Common myeloid progenitor, CD34-positive (primary cell): ENCODE measurements at regions not wholly inside any gene's neighbourhood (a gene's known extent, or its start where the extent isn't known, plus 50 kb on each side); places are given as distances from the start of the nearest gene placed in this dataset.
"Not testable (repeated sequence)": the region's sequence is repeated elsewhere in the genome, so short reads cannot be mapped to it uniquely, and the experiment has no call there.

ENCODE experiments used
- CTCF ChIA-PET: fragments of 350-600 bp; sonication (Branson Sonifier 250); formaldehyde crosslinking; loops from one replicate; lab custom pipeline; 2021; ENCODE audit warnings: antibody characterized with exemption; lab: Charles Lee
- POLR2A ChIA-PET: fragments of 350-600 bp; sonication (Branson Sonifier 250); formaldehyde crosslinking; loops from one replicate; lab custom pipeline; 2021; ENCODE audit warnings: antibody characterized with exemption; lab: Charles Lee
- DNase-seq, 3 donors: peaks; one replicate each; pipeline versions ENCODE4 v3.0.0 to v3.0.0-alpha.2; 2013
- H3K27ac ChIP-seq, 2 experiments: 1 replicate in 1 of 2; 2 replicates in 1 of 2; pipeline ENCODE4 v1.7.0; 2013; ENCODE audit warnings: inconsistent platforms in 2 of 2, low read length in 2 of 2, mild to moderate bottlenecking in 2 of 2, low read depth in 1 of 2, moderate library complexity in 1 of 2; ENCODE audit not compliant: severe bottlenecking in 2 of 2, insufficient read depth in 1 of 2, poor library complexity in 1 of 2
- H3K27me3 ChIP-seq, 5 experiments: replicated peaks in 2 of 5; 1 replicate in 3 of 5; 2 replicates in 2 of 5; pipeline versions ENCODE4 v1.6.1 to v1.7.0; 2013; ENCODE audit warnings: low read length in 4 of 5, mild to moderate bottlenecking in 2 of 5, moderate library complexity in 2 of 5, inconsistent platforms in 1 of 5; ENCODE audit not compliant: insufficient read depth in 5 of 5, control insufficient read depth in 4 of 5
- H3K36me3 ChIP-seq, 4 experiments: 1 replicate in 2 of 4; 2 replicates in 2 of 4; pipeline versions ENCODE4 v1.6.1 to v1.7.0; 2013; ENCODE audit warnings: low read length in 3 of 4, control low read depth in 1 of 4, mild to moderate bottlenecking in 1 of 4; ENCODE audit not compliant: control insufficient read depth in 4 of 4, insufficient read depth in 4 of 4
- H3K4me1 ChIP-seq, 4 experiments: 1 replicate in 3 of 4; 2 replicates in 1 of 4; pipeline versions ENCODE4 v1.6.1 to v1.7.1; 2013; ENCODE audit warnings: low read length in 3 of 4, mild to moderate bottlenecking in 3 of 4, control low read depth in 1 of 4, inconsistent platforms in 1 of 4, moderate library complexity in 1 of 4; ENCODE audit not compliant: control insufficient read depth in 4 of 4, insufficient read depth in 4 of 4; ENCODE audit errors: control extremely low read depth in 1 of 4
- H3K4me3 ChIP-seq, 7 experiments: 1 replicate in 4 of 7; 2 replicates in 3 of 7; pipeline versions ENCODE4 v1.5.1 to v1.7.0; 2013; ENCODE audit warnings: mild to moderate bottlenecking in 7 of 7, low read length in 6 of 7, moderate library complexity in 6 of 7, inconsistent platforms in 2 of 7, low read depth in 2 of 7, control low read depth in 1 of 7; ENCODE audit not compliant: insufficient read depth in 4 of 7, control insufficient read depth in 1 of 7; ENCODE audit errors: extremely low read depth in 1 of 7
- H3K9me3 ChIP-seq, 5 experiments: 1 replicate in 4 of 5; 2 replicates in 1 of 5; pipeline versions ENCODE4 v1.6.1 to v1.7.1; 2013; ENCODE audit warnings: low read length in 4 of 5, mild to moderate bottlenecking in 2 of 5, inconsistent platforms in 1 of 5, low read depth in 1 of 5, moderate library complexity in 1 of 5; ENCODE audit not compliant: control insufficient read depth in 4 of 5, insufficient read depth in 2 of 5; ENCODE audit errors: control extremely low read depth in 1 of 5
- WGBS: methylation state at CpG from one replicate; pipeline ENCODE4 v1.1.5; 2013; ENCODE audit not compliant: insufficient coverage; 5-methylcytosine and 5-hydroxymethylcytosine counted together

DNA sequence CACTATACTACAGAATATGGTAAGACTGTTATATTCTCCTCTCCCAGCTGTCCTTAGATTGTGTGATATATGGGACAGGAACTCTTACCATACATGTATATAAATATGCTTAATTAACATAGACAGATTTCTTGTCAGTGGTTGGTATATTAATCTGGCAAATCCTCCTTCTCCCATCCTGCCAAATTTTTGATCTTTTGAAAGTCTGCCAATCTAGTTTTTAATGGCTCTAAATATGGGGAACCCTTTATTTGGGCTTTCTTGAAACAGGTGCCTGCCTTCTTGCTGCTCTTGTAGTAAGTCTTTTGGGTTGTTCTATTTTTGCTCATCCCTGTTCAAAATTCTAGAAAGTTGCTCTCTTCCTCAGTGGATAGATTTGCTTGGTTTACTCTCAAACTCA is 63.5 kb downstream of the SPATA31D1 start:
- ChIA-PET CTCF (no interaction called here), POLR2A (no interaction called here)
- Histone ChIP-seq H3K36me3 (no peaks in the 10 kb centered on the region), H3K4me1 (no peaks in the 10 kb centered on the region), H3K4me3 (no peak overlapping the region), H3K27ac (no peak overlapping the region), H3K27me3 (no peaks in the 10 kb centered on the region), H3K9me3 (peaks cover 0 to 3% (median 0%) of the 10 kb centered on the region in 5 experiments)
- DNase-seq, result no peak

- no peaks in the 10 kb centered on the region for H3K36me3 ChIP-seq
- CTCF ChIA-PET, result no interaction called here
- POLR2A ChIA-PET, result no interaction called here
Measured at GRCh38 chr9:82054264-82055015, 65.9 kb downstream of the SPATA31D1 start.

GRCh38 chr9:82057805-82058204 is 69.2 kb downstream of the SPATA31D1 start:
- Histone ChIP-seq H3K9me3 (no peaks in the 10 kb centered on the region), H3K27me3 (no peaks in the 10 kb centered on the region), H3K36me3 (no peaks in the 10 kb centered on the region), H3K27ac (no peak overlapping the region), H3K4me1 (peaks cover 0 to 3% (median 0%) of the 10 kb centered on the region in 4 experiments), H3K4me3 (no peak overlapping the region)
- WGBS, result 33% methylated on average over 5 of the region's 5 CpGs
- ChIA-PET CTCF (no interaction called here), POLR2A (no interaction called here)
- peak in 2 of 3 donors; percentile 1 to 17 for DNase-seq

More at GRCh38 chr9:82054264-82055015, 65.9 kb downstream of the SPATA31D1 start:
- H3K9me3 ChIP-seq, result peaks cover 0 to 3% (median 0%) of the 10 kb centered on the region in 5 experiments
- no peaks in the 10 kb centered on the region for H3K4me1 ChIP-seq
- H3K27me3 ChIP-seq, result no peaks in the 10 kb centered on the region
- DNase-seq, result no peak
- no peak overlapping the region for H3K27ac ChIP-seq
- 96% methylated on average over 20 of the region's 26 CpGs for WGBS
- no peak overlapping the region for H3K4me3 ChIP-seq

DNA sequence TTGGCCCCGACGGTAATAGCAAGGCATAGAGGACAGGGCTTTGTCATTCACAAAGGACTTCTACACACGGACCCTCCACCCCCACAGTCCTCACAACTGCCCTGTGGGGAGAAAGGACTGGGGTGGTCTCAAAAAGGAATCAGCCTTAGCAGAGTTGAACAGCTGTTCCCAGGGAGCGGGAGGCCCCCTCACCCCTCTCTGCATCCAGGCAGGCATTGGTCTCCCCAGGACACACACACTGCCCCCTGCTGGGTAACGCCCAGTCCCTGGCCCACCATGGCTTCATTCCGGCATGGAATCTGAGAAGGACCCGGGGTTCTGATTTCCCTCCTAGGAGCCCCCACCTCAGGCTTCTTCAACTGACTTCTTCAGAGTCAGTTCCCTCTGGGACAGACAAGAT is 73.2 kb downstream of the SPATA31D1 start:
- POLR2A ChIA-PET, CTCF ChIA-PET, H3K27me3 ChIP-seq, H3K4me1 ChIP-seq, H3K36me3 ChIP-seq, H3K4me3 ChIP-seq, DNase-seq, H3K27ac ChIP-seq, H3K9me3 ChIP-seq: not testable (repeated sequence)
- WGBS, result 89% methylated on average over 4 of the region's 7 CpGs

DNA sequence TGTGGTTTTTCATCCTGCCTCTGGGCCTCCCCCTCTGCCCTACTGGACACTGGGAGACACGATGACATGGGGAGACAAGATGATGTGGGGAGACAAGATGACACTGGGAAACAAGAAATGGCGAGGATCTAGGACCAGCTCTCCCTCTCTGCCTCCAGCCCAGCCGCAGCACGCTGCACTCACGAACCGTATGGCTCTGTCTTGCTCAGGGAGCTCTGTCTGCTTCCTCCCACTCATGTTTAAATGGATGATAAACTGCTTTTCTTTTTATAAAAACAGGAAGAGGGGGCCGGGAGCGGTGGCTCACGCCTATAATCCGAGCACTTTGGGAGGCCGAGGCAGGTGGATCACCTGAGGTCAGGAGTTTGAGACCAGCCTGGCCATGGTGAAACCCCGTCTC is 73.7 kb downstream of the SPATA31D1 start:
- 52% methylated on average over 7 of the region's 12 CpGs for WGBS
- ChIA-PET POLR2A (no interaction called here), CTCF (no interaction called here)
- no peaks in the 10 kb centered on the region for H3K9me3 ChIP-seq
- no peak overlapping the region for H3K27ac ChIP-seq
- H3K27me3 ChIP-seq, result no peaks in the 10 kb centered on the region
- no peaks in the 10 kb centered on the region for H3K36me3 ChIP-seq
- H3K4me1 ChIP-seq, result peaks cover 0 to 3% (median 0%) of the 10 kb centered on the region in 4 experiments
- H3K4me3 ChIP-seq, result no peak overlapping the region
- no peak for DNase-seq

- POLR2A ChIA-PET, result no interaction called here
- H3K27ac ChIP-seq, result no peak overlapping the region
- no peak for DNase-seq
Measured at GRCh38 chr9:82073551-82074543, 85.3 kb downstream of the SPATA31D1 start.

GRCh38 chr9:82080265-82080664 is 91.7 kb downstream of the SPATA31D1 start:
- ChIA-PET POLR2A (no interaction called here), CTCF (no interaction called here)
- H3K4me1 ChIP-seq, result no peaks in the 10 kb centered on the region
- no peak overlapping the region for H3K4me3 ChIP-seq
- peak in 2 of 3 donors; percentile 5 to 18 for DNase-seq
- no peak overlapping the region for H3K27ac ChIP-seq
- H3K27me3 ChIP-seq, result no peaks in the 10 kb centered on the region
- H3K36me3 ChIP-seq, result no peaks in the 10 kb centered on the region
- H3K9me3 ChIP-seq, result no peaks in the 10 kb centered on the region

More at GRCh38 chr9:82073551-82074543, 85.3 kb downstream of the SPATA31D1 start:
- H3K9me3 ChIP-seq, result no peaks in the 10 kb centered on the region
- no peaks in the 10 kb centered on the region for H3K4me1 ChIP-seq
- CTCF ChIA-PET, result no interaction called here
- H3K36me3 ChIP-seq, result no peaks in the 10 kb centered on the region
- no peaks in the 10 kb centered on the region for H3K27me3 ChIP-seq
- WGBS, result 100% methylated on average over 1 of the region's 2 CpGs
- H3K4me3 ChIP-seq, result no peak overlapping the region
